HK-2 (cell line): ENCODE measurements at regions not wholly inside any gene's neighbourhood (a gene's known extent, or its start where the extent isn't known, plus 50 kb on each side); places are given as distances from the start of the nearest gene placed in this dataset.
"Not testable (repeated sequence)": the region's sequence is repeated elsewhere in the genome, so short reads cannot be mapped to it uniquely, and the experiment has no call there.

ENCODE experiments used
- DNase-seq: peaks from one replicate; pipeline ENCODE4 v3.0.0-alpha.2; 2018; ENCODE audit not compliant: unreplicated experiment

DNA sequence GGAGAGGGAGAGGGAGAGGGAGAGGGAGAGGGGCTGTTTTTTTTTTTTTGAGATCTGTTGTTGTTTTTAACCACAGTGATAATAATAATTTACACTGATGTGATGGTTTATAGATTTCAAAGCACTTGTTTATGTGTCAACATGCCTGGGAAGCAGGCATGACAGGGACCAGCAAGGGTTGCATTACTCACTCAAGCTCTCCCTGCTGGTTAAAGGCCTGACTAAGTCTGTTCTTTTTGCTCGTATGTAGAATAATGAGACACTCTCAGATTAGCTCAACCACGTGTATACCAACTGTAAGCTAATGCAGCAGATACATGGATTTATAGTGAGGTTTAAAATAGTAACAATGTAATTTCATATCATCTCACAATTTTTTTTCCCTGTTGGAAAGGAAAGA lies 134.6 kb upstream of the BOD1L1 start:
- no peak for DNase-seq

DNA sequence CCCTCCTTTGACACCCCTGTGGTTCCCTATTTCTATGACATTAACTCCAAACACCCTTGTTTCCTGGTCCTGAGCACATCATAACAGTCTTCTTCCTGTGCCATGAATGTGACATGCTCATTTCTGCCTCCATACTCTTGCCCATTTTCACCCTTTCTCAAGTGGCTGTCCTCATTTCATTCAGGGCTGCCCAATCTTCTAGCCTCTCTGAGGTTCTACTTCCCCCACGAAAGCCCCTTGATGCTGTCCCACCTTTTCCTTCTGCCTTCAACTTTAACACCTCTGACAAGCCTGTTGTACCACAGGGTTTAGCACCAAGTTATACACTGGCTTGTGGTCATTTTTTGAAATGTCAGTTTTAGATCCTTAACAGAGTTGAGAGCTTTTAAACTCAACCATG lies 136.2 kb upstream of the BOD1L1 start:
- DNase-seq, result no peak

DNA sequence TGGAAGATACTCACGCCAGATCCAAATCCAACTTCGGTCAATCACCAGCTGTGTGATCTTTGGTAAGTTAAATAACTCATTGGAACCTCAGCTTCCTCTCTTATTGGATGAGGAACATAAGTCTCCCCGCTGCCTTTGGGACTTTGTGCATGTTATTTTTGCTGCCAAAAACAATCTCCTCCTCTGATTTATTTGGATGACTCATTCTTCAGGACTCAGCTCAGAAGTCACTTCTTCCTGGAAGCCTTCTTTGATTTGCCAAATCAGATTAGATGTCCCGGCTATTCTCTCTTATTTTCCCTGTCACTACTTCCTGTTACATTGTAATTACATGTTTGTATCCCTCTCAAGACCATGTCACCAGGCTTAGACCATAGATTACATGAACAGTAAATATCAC lies 138.0 kb upstream of the BOD1L1 start:
- no peak for DNase-seq

DNA sequence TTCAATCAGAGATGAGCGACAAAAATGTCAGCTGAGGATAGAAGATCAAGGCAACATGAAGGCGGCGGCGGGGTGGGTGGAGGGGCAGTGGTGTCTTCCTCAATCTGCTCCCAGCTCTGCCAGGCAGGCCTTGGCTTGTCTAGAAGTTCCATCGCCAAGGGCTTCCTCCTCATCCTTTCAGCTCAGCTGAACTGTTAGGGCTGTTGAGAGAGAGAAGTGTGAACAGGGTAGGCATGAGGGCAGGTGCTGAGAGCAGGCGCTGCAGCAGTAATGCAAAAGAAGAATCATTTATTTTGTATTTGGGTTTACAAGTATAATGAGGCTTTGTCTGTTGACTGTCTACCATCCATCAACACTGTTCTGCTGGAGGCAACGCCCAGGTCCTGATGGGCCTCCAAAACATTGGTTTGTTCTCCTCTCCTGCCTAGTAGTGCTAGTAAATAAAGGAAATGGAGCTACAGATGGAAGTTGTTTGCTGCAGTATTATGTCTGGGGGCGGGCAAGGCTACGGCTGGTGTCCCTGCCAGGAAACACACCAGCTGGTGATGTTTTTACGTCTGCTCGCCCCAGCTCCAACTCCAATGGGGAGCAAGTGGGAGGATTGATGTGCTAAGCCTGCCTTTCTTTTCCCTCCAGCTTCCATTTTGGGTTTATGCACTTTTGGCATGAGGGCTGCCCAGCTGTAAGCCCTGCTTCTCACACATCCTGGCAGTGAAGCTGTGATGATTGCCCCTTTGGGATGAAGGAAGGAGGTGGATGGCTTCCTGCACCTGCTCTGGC lies 139.4 kb upstream of the BOD1L1 start:
- no peak for DNase-seq

DNA sequence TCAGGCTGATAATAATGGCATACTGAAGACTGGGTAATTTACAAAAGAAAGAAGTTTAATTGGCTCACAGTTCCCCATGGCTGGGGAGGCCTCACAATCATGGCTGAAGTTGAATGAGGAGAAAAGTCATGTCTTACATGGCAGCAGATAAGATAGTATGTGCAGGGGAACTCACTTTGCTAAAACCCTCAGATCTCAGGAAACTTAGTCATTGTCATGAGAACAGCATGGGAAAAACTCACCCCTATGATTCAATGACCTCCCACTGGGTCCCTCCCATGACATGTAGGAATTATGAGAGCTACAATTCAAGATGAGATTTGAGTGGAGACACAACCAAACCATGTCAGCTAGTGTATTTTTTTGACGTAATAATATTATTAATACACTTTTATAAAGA lies 149.8 kb upstream of the BOD1L1 start:
- DNase-seq, result no peak

DNA sequence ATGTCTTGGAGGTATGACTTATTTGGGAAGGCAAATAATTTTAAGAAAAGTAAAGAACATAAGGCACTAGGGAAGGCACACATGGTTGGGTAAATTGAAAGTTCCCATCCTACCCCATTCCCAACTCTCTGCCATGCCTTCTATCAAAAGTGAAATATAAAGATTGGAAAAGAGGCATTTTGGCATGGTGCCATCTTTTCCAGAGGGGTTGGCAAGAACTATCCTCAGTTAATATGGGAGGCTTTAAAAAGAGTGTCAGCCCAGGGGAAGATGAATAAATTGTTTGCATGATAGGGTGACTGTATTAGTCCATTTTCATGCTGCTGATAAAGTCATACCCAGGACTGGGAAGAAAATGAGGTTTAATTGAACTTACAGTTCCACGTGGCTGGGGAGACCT lies 150.8 kb upstream of the BOD1L1 start:
- DNase-seq, result no peak

DNA sequence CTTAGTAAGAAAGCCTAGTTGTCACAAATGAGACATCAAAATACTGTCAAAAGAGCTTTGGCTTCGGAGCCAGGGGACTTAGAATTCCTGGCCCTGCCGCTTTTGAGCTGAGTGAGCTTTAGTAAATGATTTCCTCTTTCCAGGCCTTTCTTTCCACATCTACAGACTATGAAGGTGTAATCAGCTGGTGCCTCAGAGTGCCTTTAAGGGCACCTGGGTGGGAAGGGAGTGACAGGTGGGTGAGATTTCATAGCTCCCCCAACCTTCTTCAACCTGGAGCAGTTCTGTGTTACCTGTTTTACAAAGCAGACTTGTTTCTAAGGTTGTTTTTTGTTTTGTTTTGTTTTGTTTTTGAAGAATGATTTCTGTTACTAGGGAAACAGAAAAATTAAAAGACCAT lies 154.7 kb upstream of the BOD1L1 start:
- DNase-seq, result no peak

DNA sequence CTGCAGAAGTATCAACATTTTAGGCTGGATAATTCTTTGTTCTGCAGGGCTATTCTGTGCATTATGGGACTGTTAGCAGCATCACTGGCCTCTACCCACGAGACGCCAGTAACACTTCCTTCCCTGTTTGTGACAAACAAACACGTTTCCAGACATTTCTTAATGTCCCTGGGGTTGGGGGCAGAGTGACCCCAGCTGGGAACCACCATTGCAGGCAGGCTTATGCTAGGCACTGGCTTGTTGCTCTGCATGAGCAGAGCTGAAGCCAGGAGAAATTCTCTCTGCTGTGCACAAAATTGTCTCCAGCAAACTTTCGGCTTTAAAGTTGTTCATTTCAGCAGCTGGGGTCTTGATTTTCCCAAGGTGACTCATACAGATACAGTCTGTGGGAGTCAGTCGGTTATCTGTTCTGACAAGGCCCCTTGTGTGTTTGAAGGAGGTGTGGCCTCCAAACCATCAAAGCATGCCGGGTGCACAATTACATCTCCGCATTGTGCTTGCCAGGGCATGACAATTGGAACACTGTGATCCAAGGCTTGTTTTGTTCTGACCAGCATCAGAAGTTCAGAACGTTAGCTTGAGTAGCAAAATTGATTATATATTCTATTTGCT lies 156.4 kb upstream of the BOD1L1 start:
- no peak for DNase-seq

DNA sequence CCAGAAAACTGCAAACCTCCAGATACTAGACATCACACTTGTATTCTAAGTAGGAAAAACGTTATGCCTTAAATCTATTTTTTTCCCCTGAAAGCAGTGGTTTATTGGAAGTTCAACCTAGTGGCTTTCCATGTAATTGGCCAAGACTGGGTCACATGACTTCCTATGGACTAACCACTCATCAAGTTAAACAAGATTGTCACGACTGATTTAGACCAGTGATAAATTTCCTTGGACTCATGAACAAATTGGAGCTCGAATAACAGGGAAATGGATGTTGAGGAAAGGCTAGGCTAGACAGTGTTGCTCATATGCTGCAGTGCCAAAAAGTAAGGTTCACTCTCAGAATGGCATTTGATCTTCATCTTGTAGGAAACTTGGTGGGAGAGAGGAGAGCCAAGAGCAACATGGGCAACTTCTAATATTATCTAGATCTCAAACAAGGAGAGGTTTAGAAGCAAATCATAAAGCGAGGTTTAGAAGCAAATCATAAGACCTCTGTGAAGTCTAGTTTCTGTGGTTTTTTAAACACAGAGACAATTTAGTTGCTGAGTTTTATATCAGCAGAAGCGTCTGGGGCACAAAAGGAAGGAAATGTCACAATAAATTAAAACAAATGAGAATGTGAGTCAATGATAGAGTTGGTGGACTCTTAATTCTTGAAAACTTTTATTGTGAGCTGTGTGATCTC lies 165.6 kb upstream of the BOD1L1 start:
- DNase-seq, result no peak

DNA sequence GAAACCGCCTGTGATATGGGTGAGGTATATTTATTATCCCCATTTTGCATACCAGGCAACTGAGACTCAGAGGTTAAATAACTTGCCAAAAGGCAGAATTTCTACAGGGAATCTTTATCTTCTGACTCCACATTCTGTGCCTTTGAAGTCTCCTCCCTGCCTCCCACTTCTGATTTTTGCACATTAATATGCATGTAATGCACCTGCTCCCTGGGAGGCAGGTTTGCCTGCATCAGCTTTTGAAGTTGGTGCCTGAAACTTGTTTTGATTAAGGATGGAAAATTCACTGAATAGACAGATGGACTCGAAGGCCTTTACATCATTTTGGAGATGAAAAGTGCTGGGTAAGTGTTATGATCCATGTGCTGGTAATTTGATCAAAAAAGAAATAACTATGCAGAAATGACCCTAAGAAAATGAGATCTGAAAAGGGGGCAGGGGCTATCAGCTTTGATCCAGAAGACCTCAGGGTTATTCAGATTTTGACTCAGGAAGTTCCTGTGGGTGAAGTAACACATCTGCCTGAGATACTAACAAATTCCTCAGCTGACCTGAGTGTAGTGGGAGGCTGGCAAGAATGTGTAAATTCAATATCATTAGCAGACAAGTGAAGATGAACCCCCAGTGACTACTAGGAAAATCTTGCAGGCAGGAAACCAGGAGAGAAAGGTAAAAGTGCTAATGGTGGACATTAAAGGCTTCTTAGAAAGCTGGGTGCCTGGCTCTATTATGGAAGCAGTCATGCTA lies 167.5 kb upstream of the BOD1L1 start:
- DNase-seq, result no peak

DNA sequence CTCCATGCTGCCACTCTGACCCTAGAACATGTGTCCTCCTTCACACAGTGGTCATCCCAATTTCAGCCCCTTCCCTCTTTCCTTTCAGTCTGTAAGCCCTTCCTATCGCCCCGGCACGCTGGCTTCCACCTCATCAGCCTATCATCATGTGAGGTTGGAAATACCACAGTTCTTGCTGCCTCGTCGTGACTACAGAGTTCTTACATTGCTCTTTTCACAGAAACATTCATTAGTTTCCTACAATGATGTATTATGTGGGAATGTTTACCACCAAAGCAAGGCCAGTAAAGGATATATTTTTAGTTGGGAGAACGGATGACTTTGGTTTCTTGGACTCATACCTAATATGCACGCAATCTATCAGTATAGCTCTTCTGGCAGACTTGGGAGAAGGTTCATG lies 169.5 kb upstream of the BOD1L1 start:
- no peak for DNase-seq

DNA sequence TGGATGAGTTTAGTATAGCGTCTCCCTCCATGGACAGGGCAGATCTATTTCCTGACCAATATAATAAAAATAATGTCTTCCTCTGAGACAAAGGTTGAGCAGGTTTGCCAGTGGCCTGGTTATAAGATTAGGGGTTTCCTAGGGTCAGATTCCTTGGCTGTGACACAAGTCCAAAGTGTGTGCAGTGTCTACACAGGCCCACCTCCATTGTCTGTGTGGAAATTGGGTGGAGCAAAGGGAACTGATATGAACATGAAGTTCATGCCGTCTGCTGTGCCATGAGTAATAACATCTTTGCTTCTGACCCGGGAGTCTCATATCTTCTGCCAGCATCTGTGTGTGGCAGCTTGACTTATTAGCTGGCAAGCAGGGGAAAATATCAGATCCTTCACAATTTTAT lies 187.7 kb upstream of the BOD1L1 start:
- no peak for DNase-seq

DNA sequence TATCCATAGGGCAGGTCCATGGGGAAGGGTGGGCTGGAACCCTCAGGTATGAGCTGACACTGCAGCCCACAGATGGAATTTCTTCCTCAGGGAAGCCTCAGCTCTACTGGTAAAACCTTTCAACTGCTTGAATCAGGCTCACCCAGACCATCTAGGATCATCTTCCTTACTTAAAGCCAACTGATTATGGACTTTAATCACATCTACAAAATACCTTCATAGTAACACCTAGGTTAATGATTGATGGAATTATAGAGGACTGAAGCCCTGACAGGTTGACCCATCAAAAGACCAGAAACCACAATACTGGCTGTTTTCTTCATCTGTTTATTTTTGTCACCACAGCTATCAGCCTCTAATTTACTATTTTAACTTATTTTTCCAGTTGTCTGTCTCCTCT lies 188.9 kb upstream of the BOD1L1 start:
- DNase-seq, result no peak

DNA sequence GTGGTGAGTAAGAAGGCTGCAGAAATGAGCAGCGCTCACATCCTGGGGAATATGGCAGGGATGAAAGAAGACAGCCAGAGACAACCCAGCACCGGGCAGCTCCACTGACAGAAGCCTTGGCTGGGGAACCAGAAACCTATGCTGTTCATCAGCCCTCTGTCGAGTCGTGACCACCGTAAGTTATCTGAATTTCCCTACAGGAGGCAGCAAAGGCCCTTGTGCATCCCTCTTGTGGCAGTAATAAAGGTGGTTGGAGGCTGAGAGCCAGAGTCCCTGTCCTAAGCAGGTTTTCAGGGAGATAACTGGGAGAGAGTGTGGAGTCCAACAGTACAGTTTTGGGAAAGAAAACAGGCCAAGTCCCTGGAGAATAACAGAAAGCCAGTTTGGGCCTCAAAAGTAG lies 194.0 kb upstream of the BOD1L1 start:
- no peak for DNase-seq

DNA sequence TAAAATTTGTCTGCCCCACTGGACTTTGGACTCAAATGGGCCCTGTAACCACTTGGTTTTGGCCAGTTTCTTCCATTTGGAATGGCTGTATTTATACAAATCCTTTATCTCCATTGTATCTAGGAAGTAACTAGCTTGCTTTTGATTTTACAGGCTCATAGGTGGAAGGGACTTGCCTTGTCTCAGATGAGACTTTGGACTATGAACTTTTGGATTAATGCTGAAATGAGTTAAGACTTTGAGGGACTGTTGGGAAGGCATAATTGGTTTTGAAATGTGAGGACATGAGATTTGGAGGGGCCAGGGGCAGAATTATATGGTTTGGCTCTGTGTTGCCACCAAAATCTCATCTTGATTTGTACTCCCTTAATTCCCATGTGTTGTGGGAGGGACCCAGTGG lies 198.3 kb upstream of the BOD1L1 start:
- not testable (repeated sequence) for DNase-seq

DNA sequence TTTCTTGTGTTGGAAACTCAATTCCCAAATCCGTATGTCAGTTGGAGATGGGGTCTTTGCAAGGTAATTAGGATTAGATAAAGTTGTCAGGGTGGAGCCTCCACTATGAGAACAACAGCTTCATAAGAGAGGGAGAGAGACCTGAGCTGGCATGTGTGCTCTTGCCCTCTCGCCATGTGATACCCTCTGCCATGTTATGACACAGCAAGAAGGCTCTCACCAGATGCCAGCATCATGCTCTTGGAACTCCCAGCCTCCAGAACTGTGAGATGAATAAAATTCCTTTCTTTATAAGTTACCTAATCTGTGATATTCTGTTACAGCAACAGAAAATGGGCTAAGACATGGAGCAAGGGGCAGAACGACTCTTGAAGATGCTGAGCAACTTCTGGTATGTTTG lies 201.9 kb upstream of the BOD1L1 start:
- DNase-seq, result no peak

DNA sequence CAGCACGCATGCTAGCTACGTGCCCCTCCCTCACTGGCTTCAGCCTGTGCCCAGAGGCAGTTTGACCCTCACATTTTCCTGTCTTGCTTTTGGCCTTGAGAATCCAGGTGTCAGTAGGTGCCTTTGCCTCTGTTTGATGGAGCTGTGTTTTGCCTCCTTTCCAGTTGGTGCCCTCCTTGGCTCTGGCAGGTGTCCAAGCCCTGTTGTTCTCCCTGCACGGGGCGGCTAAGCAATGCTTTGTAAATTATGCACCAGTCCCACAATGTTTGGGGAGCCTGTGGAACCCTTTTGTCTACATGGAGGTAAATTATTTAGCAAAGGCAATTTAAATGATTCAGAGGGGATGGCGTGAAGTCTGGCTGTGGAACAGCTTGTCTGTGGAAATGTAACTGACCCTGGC lies 202.9 kb upstream of the BOD1L1 start:
- no peak for DNase-seq

DNA sequence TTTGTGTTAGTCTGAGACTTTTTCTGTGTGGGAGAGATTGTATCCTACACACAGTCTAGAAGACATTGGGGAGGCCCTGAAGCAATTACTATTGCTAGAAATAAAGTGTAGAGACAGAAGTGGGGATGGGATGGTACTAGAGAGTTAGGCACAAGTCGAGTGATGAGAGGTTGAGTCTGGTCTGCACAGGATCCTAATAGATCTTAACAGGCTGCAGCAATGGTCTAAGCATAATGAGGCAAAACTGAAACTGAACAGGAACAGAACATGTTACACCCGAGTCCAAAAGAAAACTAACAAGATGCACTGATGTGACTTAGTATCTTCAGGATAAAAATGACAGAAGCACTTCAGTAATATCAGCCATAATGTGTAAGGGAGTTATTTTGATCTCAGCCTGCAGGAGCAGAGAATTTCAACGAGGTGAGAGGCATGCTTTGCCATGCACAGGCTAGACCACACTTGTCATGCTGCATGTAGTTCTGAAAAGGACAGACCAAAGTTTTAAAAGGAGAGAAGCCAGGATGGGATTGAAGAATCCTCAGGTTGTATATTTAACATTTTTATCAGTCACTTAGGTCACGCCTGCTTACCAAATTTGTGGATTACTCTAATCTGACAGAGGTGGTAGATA lies 205.8 kb upstream of the BOD1L1 start:
- DNase-seq, result no peak

DNA sequence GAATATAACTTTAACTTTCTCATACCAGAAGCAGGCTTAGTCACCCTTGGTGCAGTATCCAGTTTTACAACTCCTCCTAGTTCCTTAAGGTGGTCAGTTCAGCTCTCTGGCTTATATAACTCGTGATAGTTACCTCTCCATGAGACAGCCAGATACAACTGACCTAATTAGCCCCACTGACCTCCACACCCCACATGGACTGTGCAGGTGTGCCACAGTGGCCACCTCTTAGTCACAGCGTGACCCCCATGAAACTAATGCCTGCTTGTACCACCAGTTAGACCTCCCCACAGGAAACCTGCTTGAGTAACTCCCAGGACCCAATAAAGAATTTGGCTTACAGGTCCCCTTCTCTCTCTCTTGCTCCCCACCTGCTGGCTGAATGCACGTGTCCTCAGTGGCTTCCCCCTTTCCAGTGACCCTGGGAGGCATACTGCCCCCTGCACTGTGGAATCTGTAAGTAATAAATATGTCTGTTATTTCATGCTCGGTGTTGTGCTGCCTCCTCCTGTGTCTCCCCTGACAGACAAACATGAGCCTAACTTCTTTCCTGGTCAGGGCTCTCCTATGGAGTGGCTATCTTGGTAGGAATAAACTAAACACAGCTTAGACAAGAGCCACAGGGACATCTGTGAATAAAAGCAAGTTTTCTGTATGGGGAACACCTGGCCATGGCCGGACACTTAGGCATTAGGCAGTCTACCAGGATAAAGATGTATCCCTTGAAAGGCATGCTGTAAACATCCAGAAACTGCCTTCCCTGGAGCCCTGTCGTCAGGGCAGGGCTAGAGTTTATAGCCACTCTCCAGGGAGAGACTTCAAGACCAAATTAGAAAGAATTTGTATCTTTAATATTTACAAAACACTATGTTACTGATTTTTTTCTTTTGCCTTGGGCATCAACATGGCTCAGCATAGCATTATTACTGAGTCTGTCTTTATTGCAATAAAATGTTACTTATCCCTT lies 209.7 kb upstream of the BOD1L1 start:
- no peak for DNase-seq

DNA sequence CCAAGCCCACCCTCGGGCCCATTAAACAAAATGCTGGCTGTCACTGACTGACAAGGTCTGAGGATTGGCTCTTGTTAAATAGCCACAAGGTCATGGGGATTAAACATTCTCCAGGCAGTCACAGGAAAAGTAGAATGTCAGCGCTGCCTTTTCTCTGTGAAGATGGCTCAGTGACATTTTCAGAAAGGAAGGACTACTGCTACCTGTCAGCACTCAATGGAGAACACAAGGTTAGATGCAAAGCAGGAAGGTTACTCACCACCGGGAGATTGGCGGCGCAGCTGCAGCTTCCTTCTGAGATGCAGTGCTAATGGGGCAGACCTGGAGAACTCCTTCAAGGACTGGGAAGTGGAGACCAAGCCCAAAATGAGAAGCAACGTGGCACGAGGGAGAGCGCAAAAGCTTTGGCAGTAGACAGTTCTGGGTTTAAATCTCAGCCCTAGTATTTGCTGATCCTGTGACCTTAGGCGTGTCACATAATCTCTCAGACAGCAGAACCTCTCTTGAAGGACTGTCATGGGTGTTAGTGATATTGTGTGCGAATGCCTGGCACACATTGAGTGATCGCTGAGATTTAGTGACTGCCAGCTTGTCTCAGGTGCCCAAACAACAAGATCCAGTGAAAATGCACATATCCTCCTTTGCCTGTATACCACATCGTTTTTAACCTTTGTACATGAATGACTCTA lies 213.1 kb upstream of the BOD1L1 start:
- no peak for DNase-seq
